SW480 (cell line): ENCODE measurements at regions not wholly inside any gene's neighbourhood (a gene's known extent, or its start where the extent isn't known, plus 50 kb on each side); places are given as distances from the start of the nearest gene placed in this dataset.

Source experiments
- DNase-seq: peaks from one replicate; pipeline ENCODE4 v3.0.0-alpha.2; 2016; ENCODE audit warnings: low spot score

DNA sequence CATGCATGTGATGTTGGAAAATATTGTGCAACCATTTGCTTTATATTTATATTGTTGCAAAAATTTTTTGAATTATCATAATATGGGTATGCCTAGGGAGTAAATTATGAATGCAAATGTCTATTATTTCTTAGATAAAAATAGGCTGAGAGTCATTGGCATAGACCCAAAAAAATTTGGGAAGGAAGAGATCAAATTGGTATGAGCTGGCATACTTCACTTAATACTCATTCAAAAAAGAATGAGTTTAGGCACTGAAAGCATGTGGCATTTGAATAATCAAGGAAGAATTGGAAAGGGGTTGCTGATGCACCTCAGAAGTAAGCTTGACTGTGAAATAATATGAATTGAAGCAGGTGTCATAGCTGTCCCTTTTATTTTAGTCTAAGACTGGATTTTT is 764.0 kb upstream of the DPPA4 start:
- DNase-seq = no peak

GRCh38 chr3:110106805-110107204 is 769.5 kb upstream of the DPPA4 start:
- DNase-seq = no peak

DNA sequence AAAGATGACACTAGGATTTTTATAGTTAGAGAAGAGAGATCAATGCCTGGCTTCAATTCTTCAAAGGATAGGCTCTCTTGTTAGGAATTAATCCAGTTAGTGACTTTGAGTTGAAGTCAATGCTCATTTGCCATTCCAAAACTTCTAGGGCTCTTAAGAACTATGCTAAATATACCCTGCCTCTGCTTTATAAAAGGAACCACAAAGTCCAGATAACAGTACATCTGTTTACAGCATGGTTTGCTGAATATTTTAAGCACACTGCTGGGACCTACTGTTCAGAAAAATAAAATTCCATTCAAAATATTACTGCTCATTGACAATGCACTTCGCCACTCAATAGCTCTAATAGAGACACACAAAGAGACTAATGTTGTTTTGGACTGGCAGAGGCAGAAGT is 786.6 kb upstream of the DPPA4 start:
- DNase-seq = no peak

- no peak for DNase-seq
Observed at GRCh38 chr3:110126065-110126464, 788.7 kb upstream of the DPPA4 start.

DNA sequence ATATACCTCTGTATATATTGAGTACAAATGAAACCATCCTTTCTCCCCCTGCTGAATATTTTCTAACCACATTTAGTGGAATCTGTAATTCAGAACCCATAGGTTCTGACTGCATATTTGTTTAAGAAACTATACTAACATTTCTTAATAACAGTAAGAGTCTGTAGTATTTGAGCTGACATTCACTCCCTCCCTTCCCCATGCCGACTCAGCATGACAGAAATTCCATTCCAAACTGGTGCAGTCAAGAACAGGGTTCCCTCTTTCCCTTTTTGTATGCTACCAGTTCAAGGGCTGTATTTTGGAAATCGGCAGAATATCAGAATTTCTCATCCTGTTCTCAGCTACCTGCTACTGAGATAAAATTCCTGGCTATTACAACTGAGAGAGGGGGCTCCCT is 796.6 kb upstream of the DPPA4 start:
- no peak for DNase-seq

GRCh38 chr3:110139048-110139447 is 801.7 kb upstream of the DPPA4 start:
- DNase-seq = no peak

DNA sequence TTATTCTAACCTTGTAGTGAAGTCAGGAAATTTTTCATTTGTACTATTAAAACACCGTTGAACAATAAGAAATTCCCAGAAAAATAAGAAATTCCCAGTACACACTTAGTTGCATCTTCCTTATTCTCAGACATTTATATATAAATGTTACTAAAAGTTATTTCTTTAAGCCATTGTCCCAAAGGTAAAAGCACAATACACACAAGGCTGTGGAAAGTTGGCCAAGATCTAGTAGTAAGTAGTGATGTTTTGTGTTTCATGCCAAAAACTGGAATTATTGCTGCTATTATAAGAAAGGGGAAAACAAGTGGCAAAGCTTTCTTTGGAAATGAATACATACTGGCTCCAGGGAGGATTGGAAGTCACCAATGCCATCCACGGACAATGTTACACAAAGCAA is 802.5 kb upstream of the DPPA4 start:
- DNase-seq = no peak

- no peak for DNase-seq
Observed at GRCh38 chr3:110149763-110150162, 812.4 kb upstream of the DPPA4 start.

DNA sequence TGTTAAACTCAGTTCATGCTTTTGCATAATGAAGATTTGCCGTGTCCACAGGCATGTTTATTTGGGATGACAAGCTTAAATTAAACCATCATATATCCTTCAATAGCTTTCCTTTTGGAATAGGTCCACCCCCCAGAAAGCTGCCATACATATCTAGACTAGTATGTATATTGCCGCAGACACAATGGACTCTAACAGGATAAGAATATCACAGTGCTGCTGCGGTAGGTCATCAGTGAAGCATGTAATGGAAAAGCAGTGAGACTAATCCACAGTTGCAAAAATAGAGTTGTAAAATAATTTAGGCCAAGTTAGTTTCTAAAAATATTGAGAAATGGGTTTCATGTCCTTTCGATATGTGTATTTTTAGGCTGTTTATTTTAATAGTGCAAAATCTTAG is 819.9 kb upstream of the DPPA4 start:
- DNase-seq = no peak

DNA sequence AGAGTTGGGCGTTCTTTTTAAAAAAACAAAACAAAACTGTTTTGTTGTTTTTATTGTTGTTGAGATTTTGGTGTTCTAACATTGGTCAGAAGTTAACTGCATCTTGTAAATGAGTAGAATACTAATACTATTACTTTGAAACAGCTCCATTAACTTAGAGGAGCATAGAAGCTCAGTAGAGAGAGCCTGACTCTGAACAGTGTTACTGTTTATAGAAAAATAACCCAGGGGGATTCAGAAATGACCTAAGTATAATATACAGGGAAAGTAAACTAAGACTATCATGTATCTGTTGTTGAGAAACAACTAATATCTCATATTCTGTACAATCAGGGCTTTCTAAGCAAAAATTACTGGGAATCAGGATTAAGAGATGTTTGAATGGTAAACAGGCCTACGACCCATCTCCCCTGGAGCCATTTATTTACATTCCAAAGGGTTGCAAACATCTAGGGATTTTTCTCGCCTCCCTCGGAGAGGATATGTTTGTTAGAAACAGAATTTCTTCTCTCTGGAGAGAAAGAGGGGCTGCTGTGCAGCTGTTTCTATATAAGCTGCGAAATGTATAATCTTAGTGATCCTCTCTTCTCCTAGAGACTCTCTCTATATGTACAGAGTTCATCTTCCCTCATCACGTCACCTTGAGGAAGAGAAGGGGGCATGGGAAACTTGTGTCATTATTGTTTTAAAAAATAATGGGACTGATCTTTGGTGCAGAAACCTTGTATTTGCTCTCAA is 827.5 kb upstream of the DPPA4 start:
- no peak for DNase-seq

DNA sequence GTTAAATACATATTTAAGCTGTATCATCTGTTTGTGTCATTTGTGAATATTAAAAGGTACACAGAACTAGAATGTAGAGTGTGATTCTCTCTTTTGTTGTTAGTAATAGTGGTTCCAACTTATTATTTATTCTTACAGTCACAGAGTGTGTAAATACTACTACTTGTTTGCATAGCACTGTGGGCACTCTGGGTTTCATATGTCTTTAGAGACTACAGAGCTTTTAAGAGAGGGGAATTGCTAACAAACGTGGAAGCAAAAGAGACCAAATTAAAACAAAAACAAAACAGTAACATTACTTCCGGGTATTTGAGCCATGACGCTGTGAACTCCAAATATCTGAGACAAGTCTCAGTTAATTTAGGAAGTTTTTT is 828.0 kb upstream of the DPPA4 start:
- DNase-seq = no peak

DNA sequence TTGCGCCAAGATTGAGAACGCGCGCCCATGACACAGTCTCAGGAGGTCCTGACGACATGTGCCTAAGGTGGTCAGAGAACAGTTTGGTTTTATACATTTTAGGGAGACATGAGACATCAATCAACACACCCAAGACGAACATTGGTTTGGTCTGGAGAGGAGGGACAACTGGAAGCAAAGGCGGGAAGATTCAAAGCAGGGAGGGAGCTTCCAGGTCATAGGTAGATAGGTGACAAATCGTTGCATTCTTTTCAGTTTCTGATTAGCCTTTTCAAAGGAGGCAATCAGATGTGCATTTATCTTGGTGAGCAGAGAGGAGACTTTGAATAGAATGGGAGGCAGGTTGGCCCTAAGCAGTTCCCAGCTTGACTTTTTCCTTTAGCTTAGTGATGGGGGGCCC is 828.4 kb upstream of the DPPA4 start:
- DNase-seq = no peak

- no peak for DNase-seq
Observed at GRCh38 chr3:110166791-110167190, 829.4 kb upstream of the DPPA4 start.

- no peak for DNase-seq
Observed at GRCh38 chr3:110174908-110175307, 837.6 kb upstream of the DPPA4 start.

DNA sequence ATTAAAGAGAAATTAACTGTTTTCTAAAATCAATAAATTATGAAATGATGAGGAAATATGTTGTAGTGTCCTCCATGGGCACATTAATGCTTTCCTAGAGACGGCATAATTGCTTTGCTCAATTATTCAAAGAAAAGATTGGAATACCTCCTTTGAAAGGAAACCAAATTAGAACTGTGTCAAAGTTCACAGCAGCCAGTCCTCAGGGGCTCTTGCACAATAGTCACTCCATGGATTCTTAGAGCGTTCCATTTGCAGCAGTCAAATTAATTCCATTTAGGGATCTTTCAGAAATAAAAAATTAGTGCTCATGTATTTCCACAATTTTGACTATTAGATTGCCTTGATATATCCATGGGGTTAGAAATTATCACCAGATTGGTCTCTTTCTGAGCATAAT is 841.6 kb upstream of the DPPA4 start:
- DNase-seq = no peak

- no peak for DNase-seq
Observed at GRCh38 chr3:110180733-110181132, 843.4 kb upstream of the DPPA4 start.

DNA sequence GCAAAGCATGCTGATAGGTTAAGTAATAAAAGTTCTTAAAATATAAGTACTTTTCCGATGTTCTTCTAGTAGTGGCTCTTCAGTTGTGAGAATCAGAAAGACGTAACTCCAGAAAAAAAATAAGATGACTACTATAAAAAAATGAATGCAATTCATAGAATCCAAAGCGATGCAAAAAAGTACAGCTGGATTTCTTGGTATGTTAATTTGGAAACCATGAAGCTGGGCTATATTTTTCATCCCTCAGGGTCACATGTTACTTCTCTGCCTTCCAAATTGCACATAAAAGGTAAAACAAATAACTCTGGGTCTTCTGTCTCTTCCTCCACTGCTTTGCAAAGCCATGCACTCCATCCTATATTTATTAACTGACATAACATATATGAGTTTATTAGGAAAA is 843.9 kb upstream of the DPPA4 start:
- no peak for DNase-seq

GRCh38 chr3:110184536-110184935 is 847.2 kb upstream of the DPPA4 start:
- DNase-seq = no peak

GRCh38 chr3:110193074-110193473 is 855.7 kb upstream of the DPPA4 start:
- no peak for DNase-seq

DNA sequence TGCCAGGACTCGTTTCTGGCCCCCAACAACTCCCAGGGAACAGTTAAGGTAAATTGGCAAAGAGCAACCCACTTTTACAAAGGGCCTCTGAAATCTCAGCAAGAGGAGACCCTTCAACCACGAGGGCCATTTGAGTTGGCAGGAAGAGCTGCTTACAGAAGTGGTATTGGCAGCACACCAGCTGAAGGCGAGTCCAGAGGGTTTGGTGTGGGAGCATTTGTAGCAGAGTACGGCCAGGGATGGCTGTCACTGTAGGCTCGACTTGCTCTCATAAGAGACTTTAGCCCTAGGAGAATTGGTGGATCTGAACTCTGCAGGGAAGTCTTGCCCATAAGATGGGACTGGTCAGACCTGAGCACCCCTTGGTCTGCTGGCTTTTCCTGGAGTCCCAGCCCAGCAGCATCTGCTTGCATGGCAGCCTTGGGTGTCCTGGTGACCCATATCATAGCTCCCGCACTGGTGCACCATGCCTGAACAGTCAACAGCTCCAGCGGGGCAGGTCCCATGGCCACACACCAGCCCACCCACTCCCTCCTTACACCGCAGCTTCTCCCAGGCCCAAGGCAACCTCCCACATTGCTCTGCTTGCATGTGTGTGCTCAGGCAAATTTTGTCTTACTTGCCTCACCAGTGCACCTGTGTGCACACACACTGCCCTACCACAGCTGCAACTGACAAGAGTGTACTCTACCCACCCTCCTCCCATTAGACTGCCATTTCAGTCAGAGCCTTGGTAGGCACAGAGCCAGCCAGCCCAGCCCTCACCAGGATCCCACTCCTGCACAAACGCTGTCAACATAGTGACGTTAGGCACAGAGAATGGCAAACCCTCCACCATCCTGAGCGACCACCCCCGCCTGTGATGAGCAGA is 861.6 kb upstream of the DPPA4 start:
- no peak for DNase-seq

GRCh38 chr3:110199588-110199943 is 862.2 kb upstream of the DPPA4 start:
- DNase-seq = no peak

- no peak for DNase-seq
Observed at GRCh38 chr3:110210086-110210660, 861.4 kb upstream of the NECTIN3 start.

DNA sequence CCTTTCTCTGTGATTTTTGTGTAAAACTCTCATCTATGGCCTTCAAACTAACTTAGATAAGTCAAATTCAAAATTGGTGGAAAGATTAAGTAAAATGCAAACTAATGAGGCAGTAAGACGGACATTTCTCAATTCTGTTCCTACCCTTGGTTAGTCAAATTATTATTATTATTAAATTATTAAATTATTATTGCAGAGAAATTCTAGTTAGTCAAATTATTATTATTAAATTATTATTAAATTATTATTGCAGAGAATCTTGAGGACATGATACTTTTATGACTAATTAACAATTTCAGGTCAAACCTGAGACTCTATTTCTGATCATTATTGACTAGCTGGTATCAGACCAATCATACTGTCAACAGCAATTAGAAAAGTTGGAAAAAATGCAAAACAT is 845.0 kb upstream of the NECTIN3 start:
- no peak for DNase-seq
